ENCODE measurements at regions not wholly inside any gene's neighbourhood (a gene's known extent, or its start where the extent isn't known, plus 50 kb on each side); places are given as distances from the start of the nearest gene placed in this dataset.

DNA sequence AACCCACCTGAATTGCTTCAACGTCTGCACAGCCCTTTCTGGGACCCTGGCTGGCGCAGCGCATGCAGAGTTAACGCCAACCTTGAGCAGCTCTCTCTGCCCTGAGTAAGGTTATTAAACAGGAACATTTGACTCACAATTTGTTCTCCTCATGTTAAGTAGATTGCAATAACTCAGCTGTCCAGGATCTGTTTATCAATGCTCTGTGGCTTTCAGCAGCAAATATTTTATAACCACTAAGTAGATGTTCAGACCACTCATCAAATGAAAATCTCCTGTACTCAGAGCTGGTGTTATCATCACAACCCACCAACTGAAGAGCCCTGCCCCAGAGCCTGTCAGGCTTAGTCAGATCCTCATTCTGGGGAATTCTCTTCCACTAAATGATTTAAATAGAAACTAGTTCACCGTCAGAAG, 403.0 kb downstream of the ZNF608 start:
- Histone ChIP-seq H3K9me3 (no peaks in the 10 kb centered on the region), H3K4me3 (ENCODE audit: low read depth in 2 of 2, low read length in 1 of 2) (no peak overlapping the region), H3K27me3 (ENCODE audit: insufficient read depth) (no peaks in the 10 kb centered on the region), H3K4me1 (ENCODE audit: control insufficient read depth in 1 of 2, insufficient read depth in 2 of 2, low read depth in 1 of 2, low read length in 1 of 2) (peaks cover 0 to 15% of the 10 kb centered on the region in 2 experiments; a peak in 2 of 4 replicates), H3F3A (replicated peaks; ENCODE audit: insufficient read depth) (no peaks in the 10 kb centered on the region), H3K9me2 (no peaks in the 10 kb centered on the region), H3K79me2 (ENCODE audit: insufficient read depth) (no peaks in the 10 kb centered on the region), H3K36me3 (replicated peaks in 1 of 2; ENCODE audit: control insufficient read depth in 1 of 2, insufficient read depth in 2 of 2, low read length in 1 of 2) (no peaks in the 10 kb centered on the region), H3K27ac (ENCODE audit: low read depth in 2 of 2, low read length in 1 of 2) (no peak overlapping the region; a peak in 1 of 4 replicates), H2AFZ (ENCODE audit: low read depth) (no peak overlapping the region), H3K4me2 (no peak overlapping the region; the same call in 1 of the 2 replicates), H4K20me1 (ENCODE audit: insufficient read depth) (no peaks in the 10 kb centered on the region), H3K9ac (no peak overlapping the region)
- ChIA-PET CTCF (no interaction called here), POLR2A (no interaction called here)
- no peak for DNase-seq
- 53% methylated on average over 5 of the region's 5 CpGs for WGBS (ENCODE audit: low lambda C conversion rate)
- peak; percentile 67 for TF ChIP-seq FOXM1 (IDR thresholded peaks at IDR 0.05; ENCODE audit: low read depth)
- TF ChIP-seq NFIC (IDR thresholded peaks at IDR 0.05; ENCODE audit: borderline replicate concordance): peak; percentile 67; the same call in 1 of the 2 replicates
- no peak for TF ChIP-seq GATA2 (CRISPR knock-in tag; IDR thresholded peaks at IDR 0.05)
- TF ChIP-seq EP300 (IDR thresholded peaks at IDR 0.05; ENCODE audit: borderline replicate concordance in 1 of 2, low read depth in 1 of 2, low read length in 1 of 2): peak in 1 of 2 experiments; percentile 80; a peak in 2 of 4 replicates
- no peak for TF ChIP-seq RCOR1 (IDR thresholded peaks at IDR 0.05; ENCODE audit: low read length)
- no peak for TF ChIP-seq USF2 (IDR thresholded peaks at IDR 0.05; ENCODE audit: borderline replicate concordance, low read depth, low read length)
- no peak for TF ChIP-seq TAF1 (IDR thresholded peaks at IDR 0.05; ENCODE audit: borderline replicate concordance, low read depth, low read length)
- peak; percentile 70 for TF ChIP-seq TEAD4 (IDR thresholded peaks at IDR 0.05; ENCODE audit: borderline replicate concordance, insufficient read depth)
- peak; percentile 79; the same call in 1 of the 2 replicates for TF ChIP-seq POLR2AphosphoS5 (IDR thresholded peaks at IDR 0.05; ENCODE audit: low read depth, low read length)
- TF ChIP-seq RAD21 (IDR thresholded peaks at IDR 0.05; ENCODE audit: low read length): no peak
- peak; percentile 92 for TF ChIP-seq PBX3 (IDR thresholded peaks at IDR 0.05)
- TF ChIP-seq RFX5 (IDR thresholded peaks at IDR 0.05; ENCODE audit: low read length): no peak
- no peak for TF ChIP-seq RXRA (IDR thresholded peaks at IDR 0.05; ENCODE audit: borderline replicate concordance, low read depth)
- TF ChIP-seq MXI1 (IDR thresholded peaks at IDR 0.05; ENCODE audit: low read depth, low read length): no peak
- peak; percentile 76 for TF ChIP-seq JUND (IDR thresholded peaks at IDR 0.05)
- TF ChIP-seq, protein P1, sequence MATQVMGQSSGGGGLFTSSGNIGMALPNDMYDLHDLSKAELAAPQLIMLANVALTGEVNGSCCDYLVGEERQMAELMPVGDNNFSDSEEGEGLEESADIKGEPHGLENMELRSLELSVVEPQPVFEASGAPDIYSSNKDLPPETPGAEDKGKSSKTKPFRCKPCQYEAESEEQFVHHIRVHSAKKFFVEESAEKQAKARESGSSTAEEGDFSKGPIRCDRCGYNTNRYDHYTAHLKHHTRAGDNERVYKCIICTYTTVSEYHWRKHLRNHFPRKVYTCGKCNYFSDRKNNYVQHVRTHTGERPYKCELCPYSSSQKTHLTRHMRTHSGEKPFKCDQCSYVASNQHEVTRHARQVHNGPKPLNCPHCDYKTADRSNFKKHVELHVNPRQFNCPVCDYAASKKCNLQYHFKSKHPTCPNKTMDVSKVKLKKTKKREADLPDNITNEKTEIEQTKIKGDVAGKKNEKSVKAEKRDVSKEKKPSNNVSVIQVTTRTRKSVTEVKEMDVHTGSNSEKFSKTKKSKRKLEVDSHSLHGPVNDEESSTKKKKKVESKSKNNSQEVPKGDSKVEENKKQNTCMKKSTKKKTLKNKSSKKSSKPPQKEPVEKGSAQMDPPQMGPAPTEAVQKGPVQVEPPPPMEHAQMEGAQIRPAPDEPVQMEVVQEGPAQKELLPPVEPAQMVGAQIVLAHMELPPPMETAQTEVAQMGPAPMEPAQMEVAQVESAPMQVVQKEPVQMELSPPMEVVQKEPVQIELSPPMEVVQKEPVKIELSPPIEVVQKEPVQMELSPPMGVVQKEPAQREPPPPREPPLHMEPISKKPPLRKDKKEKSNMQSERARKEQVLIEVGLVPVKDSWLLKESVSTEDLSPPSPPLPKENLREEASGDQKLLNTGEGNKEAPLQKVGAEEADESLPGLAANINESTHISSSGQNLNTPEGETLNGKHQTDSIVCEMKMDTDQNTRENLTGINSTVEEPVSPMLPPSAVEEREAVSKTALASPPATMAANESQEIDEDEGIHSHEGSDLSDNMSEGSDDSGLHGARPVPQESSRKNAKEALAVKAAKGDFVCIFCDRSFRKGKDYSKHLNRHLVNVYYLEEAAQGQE (IDR thresholded peaks at IDR 0.05; ENCODE audit: low read depth, low read length): no peak
- TF ChIP-seq FOXJ3 (CRISPR knock-in tag; IDR thresholded peaks at IDR 0.05): no peak
- no peak for TF ChIP-seq CHD2 (IDR thresholded peaks at IDR 0.05; ENCODE audit: low read length, partially characterized antibody)
- no peak for TF ChIP-seq ELF1 (IDR thresholded peaks at IDR 0.05)
- no peak for TF ChIP-seq EZH2phosphoT487 (IDR thresholded peaks at IDR 0.05; ENCODE audit: borderline replicate concordance, low read depth)
- TF ChIP-seq SIN3A (IDR thresholded peaks at IDR 0.05; ENCODE audit: borderline replicate concordance, low read depth, low read length): 0 out of 2 replicates have a peak, but pooled peaks have one; percentile 47
- peak; percentile 41; the same call in 1 of the 2 replicates for TF ChIP-seq ZBTB33 (IDR thresholded peaks at IDR 0.05; ENCODE audit: borderline replicate concordance, low read depth)
- TF ChIP-seq FOSL2 (IDR thresholded peaks at IDR 0.05; ENCODE audit: borderline replicate concordance, low read depth): peak; percentile 57; the same call in 1 of the 2 replicates
- 0 out of 2 replicates have a peak, but pooled peaks have one; percentile 31 for TF ChIP-seq MEF2A (IDR thresholded peaks at IDR 0.05; ENCODE audit: borderline replicate concordance, low read depth)
- peak; percentile 91 for TF ChIP-seq TCF12 (IDR thresholded peaks at IDR 0.05)
- TF ChIP-seq, protein P2, sequence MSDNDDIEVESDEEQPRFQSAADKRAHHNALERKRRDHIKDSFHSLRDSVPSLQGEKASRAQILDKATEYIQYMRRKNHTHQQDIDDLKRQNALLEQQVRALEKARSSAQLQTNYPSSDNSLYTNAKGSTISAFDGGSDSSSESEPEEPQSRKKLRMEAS (IDR thresholded peaks at IDR 0.05; ENCODE audit: low read depth): no peak

Data from SK-N-SH (cell line).